CD4-positive, alpha-beta T cell treated with Interferon alpha-2 for 1 hour (primary cell): ENCODE measurements at regions not wholly inside any gene's neighbourhood (a gene's known extent, or its start where the extent isn't known, plus 50 kb on each side); places are given as distances from the start of the nearest gene placed in this dataset.

Experiments
- DNase-seq, 2 donors: peaks; one replicate each; pipeline ENCODE4 v3.0.0-alpha.2; 2020 to 2022

DNA sequence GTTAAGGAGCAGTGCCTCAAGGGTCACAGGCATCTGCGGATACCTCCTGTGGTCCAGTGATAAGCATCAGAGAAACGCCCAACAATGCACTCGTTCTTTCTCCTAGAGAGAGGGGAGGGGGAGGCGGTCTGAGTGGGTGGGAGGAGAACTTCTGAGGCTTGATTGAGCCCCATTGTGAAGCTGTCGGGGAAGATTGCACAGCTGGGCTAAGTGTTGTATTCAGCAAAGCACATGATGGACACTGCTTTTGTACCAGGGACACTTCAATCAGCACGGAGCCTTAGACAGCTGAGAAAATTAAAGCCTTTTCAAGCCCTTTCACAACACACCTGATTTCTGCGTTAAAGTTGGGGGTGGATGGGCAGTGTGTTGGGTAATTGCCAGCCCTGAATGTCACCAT is 230.3 kb upstream of the GHITM start:
- no peak for DNase-seq

DNA sequence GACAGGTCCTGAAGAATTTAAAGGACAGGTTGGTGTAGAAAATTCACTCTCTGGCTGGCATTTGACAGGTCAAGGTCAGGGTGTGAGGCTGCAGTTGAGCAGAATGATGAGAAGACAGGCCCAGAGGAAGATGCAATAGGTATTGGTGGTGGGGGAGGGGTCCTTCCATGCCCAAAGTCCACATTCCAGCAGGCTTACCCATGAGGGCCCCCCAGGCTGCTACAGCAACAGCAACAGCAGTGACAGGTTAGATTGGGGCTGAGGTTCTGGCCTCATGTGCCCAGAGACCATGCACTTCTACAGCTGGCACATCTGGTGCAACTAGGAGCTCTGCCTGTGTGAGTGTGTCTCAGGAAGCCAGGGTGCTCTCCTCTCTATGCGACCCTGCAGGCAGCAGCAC is 223.5 kb upstream of the GHITM start:
- no peak for DNase-seq

DNA sequence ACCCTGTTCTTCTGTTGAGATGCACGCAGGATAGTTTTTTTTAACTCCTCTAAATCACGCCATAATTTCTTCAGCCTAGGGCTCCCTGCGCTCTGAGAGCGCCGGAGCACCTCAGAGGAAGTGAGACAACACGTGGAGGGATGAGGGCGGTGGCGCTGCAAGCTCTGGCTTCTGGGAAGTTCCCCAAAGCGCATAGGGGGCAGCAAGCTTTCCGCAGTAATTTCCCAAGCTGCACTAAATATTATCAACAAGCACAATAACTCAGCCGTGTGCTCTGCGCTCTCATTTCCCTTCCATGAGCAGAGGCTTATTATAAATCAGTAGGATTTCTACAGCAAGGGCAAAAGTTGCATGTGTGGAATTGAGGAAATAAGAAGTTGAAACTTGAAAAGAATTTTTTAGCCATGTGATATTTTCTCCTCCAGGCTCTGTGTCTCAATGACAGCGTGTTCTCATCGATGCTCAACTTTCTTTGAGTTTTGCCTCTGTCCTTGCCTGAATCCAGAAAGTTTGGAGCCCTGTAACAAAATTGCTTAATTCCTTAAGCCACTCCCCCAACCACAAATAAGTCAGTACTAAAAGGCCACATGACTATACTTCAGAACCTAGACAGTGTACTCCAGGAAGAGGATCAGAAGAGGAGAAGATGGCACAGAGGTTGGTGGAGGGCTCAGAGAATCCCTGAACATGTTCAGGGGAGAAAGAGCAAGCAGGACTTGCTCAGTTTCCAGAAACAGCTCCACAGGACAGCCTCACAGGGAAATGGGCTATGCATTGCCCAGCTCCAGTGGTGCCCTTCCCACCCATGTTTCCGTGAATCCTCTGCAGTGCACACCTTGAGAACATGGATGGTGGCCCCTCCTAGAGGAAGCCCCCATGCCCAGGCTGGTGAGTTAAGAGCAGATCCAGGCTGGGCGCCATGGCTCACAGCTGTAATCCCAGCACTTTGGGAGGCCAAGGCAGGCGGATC is 221.5 kb upstream of the GHITM start:
- DNase-seq: no peak

DNA sequence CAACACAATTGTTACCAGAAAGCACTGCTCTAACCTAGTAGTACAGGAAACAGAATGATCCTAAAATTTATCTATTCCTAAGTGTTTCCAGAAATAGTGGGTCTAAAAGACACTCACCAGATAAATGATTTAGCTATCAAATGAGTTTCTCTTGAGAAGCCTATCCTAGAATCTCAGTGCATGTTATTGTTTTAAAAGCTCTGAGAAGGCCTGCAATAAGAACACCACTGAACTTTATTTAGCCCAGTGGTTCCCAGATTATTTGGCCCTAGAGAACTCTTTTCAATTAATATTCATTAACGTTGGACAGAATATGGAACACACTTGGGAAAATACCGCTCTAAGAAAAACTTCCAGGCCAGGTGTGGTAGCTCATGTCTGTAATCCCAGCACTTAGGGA is 220.1 kb upstream of the GHITM start:
- DNase-seq: no peak

DNA sequence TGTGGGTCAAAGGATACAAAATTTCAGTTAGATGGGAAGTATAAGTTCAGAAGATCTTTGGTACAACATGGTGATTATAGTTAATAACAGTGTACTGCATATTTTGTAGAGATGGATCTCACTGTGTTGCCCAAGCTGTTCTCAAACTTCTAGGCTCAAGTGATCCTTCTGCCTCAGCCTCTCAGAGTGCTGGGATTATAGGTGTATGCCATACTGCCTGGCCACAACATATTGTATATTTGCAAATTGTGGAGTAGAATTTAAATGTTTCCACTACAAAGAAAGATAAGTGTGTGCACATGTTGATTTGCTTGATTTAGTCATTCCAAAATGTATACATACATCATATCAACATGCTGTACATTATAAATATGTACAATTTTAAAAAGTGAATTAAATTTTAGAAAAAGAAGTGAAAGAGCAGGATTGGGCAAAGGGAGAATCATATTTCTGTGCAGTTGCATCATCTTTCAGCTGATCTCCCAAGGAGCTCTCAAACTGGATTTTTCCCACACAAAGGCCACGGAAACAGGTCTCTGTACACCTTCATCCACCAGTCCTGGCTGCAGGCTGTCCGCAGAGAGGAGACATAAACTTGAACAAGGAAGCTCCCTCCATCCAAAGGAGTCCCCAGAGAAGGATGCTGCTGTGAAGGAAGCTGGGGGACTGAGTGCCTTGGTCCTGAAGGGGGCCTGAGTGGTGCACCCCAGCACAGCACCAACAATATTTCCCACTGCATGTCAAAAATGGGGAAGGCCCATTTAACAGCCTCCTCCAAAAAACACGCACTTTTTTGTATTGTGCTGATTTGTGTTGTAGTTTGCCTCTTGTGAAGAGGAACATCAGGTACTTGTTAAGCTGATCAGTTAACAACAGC is 217.1 kb upstream of the GHITM start:
- DNase-seq: no peak

DNA sequence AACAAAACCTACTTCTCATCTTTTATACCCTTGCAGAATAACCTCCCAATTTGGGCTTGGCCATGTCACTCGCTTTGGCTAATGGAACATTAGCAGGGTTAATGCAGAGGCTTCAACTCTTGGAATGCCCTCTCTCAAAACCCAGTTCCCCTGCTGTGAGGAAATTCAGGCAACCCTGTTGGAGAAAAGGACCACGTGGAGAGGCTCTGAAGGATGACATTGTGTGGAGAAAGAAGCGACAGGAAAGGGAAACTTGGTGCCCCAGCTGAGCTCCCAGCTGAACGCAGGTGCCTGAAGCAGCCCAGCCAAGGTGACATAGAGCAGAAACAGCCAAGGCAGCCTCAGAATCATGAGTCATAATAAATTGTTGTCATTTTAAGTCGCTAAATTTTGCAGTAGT is 214.2 kb upstream of the GHITM start:
- no peak for DNase-seq

DNA sequence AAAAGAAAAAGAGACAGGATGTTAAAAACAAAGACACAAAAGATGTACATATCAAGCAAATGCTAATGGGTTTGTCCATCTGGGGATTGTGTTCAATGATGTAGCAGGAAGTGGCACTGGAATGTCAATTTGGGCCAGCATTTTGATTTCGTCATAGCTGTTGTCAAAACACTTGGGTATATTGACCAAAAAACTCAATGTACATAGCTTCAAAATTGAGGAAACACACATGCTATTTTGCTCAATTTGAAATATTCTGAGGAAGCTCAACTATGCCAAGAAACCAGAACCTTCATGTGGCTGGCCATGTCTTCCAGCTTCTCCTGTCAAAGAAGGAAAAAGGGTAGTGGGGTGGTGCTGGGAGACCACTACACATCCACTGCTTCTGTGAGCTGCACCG is 212.7 kb upstream of the GHITM start:
- DNase-seq: no peak

DNA sequence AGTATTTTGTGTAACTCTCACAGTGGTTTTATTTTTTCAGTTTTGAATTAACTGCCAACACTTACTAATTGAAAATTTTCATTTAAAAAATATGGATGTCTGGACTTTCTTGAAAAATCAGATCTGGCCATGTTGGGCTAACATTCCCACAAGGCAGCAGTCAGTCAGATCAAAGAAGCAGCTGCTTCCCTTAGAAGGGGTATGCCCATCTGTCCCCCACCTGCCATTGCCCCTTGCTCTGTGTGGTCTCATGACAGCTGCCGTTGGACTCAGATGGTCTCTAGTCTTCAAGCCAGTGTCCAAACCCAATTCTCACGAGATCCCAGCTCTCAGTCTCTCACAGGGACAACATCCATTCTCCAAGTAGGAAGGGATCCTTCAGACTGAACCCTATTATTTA is 212.1 kb upstream of the GHITM start:
- no peak for DNase-seq

DNA sequence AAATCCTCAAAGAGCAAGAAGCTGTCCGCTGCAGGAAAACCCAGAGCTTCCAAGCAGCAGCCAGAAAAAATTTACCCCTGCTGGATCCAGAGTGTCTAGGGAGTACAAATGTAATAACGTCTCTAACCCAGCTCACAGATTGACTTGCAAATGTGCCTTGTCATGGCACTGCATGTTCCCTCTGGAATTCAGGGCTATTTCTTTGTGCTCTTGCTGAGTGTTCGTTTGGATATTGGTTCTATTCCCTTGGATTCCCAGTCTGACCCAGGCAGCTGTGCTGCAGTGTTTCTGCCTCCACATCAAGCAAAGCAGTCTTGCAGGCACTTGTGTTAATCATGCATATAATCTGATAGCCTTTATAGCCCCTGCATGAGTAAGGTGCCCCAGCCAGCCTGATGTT is 209.9 kb upstream of the GHITM start:
- DNase-seq: no peak

DNA sequence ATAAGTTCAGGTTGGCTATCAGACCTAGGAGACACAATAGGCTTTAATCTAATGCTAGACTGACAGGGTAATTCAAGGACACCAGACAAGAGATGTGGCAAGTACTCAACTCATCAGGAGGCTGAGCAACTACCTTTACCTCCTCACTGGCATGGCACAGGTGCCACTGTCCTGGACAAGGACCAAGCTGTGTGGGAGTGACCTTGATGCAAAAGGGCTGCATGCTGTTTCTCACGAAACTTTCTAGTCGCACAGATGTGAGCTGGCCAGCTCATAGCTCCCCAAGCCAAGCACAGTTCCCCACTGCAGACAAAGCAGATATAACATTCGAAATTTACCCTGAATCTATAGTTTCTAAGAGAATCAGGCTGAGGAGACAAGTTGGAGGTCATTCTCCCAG is 207.6 kb upstream of the GHITM start:
- DNase-seq: no peak

DNA sequence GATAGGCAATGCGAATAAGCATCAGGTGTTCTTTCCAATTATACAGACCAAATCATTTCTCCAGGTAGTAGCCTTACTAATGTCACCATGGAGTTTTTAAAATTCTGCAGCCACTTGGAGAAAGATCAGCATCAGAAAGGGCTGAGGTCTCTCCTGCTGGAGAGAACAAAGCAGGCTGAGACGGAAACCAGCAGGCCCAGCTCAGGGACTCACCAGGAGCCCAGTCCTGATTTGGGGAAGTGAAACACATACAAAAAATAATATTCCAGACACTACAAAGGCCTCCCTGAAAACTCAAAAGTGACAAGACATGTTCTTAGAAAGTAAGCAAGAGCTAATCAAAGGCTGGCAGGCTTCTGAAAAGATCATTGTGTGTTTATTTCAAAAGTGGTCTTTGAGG is 207.1 kb upstream of the GHITM start:
- DNase-seq: no peak

DNA sequence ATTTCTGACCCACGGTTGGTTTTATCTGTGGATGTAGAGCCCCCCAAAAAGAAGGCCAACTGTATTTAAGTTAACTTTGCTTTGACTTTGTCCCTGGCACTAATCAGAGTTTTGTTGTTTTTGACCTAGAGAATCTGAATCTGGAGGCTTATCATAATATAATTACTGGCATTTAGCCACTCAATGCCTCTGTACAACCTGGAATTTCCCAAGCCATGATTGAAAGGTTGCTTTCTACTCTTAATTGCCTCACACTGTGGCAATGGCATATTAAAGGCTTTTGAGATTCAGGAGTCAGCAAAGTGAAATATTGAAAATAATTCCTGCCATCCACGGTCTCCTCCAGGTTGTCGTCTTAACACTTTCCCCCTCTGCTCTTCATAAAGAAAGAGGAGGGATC is 205.2 kb upstream of the GHITM start:
- no peak for DNase-seq

DNA sequence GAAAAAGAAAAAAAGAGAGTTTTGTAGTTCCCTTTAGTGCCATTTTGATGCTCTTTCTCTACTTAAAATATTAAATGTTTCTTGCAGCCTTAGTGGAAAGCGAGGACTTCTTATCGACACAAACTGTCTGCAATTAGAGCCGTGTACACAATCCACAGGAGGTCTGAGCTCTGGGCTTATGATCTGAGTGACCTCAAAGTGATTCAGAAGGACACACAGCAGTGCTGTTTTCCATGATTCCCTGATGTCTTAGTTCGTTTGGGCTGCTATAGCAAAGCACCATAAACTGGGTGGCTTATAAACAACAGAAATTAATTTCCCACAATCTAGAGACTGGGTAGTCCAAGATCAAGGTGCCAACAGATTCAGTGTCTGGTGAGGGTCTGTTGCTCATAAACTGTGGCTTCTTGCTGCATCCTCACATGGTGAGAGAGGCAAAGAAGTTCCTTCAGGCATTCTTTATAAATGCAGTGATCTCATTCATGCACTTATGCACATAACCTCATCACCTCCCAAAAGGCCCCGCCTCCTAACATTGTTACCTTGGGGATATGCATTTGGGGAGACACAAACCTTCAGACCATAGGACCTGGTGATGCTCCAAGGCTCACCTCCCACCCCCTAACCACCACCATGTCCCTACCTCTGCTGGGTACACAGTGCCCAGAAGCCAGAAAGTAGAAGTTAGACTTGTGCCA is 204.5 kb upstream of the GHITM start:
- DNase-seq: no peak

DNA sequence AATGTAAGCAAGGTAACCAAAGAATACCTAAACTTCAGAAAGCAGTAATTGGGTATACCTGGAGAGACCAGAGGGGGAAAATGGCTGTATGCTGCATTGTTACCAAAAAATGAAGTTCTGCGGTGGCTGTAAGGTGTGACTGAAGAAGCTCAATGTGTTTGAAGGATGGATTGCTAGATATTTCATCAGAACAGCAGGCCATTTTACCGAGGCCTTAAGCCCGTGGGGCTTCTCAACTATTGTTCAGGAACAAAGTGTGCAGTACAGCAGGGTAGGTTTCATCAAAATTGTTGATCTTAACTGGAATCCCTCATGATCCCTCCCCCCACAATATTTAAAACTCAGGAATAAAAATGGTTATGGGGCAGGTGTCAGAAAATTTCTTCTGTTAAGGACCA is 204.0 kb upstream of the GHITM start:
- no peak for DNase-seq

DNA sequence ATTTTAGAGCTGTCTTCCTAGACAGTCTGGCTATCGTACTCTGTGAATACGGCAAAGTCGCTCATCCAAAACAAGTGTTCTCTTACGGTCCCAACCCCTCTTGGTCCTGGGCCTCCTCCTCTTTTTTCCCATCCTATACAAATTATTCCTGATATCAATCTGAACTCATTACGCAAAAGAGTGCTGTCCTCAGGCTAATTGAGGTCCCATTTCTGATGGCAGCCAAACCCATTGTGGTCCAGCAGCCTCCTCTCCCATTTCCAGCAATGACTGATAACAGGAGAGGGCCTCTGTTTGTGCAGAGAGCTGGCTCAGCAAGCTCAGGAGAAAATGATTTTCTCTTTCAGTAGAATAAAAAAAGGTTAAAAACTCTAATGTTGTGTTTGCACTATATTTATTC is 203.4 kb upstream of the GHITM start:
- DNase-seq: no peak

DNA sequence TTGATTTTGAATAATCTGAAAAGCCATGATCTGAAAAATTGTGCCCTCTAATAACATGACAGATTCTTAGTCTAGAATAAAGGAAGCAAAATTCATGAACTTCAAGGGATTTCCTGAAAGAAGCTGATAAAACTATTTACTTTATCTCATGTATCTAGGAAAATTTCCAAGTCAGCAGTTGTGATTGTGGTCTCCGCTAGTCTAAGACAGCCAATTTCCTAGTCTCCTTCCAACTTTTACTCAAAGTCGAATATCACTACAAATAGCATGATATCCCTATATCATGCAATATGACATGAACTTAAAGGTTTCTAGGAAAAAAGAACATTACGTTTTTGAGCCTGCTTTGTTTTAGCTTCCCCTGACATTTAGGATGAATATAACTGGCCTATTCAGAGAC is 202.1 kb upstream of the GHITM start:
- no peak for DNase-seq

DNA sequence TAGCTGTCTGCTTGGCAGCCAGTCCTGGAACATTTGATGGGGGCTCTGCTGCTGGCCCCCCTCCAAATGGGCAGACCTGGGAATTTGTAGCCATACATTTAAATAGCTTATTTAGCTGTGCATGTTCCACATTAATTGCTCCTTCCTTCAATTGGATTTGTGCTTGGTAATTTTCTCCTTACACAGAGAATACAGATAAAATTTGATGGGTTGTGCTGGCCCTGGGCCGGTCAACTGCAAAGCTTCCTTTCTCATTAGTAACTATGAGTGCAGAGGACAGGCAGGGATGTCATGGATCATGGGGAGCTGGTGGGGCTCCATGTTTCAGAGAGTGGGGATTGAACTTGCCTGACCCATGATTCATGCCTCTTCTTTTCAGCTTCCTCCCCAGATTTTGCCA is 201.5 kb upstream of the GHITM start:
- no peak for DNase-seq

DNA sequence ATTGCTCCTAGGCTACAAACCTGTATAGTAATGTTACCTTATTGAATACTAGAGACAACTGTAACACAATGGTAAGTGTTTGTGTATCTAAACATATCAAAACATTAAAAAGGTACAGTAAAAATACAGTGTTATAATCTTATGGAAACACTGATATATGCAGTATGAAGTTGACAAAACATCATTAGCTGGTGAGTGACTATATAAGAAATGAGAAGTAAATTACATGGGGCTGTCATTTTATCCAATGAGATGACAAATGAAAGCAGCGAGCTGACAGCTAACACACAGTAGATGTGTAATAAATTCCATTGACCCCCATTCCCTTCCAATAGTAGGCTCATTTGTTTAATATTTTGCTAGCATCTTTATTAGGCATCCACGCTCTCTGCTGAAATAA is 198.1 kb upstream of the GHITM start:
- no peak for DNase-seq

DNA sequence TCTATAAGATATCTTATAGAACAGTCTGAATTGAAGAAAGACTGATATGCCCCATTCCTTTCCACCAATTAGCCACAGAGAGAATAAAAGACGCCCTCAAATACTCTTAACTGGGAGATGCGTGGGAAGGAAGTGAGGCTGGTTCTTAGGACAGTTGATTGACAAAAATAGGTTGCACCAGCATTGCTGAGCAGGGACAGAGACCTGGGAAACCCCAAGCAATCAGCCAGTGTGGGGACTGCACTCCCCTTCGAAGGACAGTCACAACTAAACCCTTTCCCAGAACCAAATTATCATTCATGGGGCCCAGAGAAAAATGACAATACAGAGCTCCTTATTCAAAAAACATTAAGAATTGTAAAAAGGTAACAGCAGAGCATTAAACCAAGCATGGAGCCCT is 196.9 kb upstream of the GHITM start:
- DNase-seq: no peak

DNA sequence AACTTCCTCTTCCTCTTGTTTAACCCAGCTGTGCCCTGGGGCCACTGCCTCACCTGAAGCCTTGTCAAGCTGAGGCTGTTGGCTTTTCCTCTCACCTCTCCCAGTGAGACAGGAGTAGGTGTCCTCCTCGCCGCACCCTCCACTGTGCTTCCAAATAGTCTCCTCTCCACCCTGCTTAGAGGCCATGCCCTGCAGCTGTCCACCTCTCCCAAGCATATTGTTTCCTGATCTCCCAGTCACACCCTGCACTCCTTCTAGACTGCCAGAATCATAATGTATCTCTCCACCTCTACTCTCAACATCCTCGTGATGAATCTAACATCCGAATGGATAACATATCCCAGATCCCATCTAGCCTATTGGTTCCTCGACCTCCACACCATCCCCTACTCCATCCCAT is 196.3 kb upstream of the GHITM start:
- no peak for DNase-seq

DNA sequence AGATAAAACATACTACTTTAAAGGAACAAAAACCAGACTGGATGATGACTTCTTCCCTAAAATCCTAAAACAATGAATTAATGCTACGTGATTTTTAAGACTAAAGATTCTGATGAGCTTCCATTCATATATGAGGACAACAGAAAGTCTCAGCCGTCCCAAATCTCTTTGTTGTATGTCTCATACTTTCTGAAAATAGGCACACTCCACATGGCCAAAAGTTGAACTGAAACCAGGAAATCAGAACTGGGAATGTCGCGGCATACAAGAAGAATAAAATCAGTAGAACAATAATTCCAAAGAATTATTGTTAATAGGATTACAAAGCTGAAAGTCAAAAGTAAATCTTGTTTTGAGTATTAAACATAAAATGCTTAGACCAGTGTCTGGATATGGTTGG is 195.4 kb upstream of the GHITM start:
- DNase-seq: no peak

DNA sequence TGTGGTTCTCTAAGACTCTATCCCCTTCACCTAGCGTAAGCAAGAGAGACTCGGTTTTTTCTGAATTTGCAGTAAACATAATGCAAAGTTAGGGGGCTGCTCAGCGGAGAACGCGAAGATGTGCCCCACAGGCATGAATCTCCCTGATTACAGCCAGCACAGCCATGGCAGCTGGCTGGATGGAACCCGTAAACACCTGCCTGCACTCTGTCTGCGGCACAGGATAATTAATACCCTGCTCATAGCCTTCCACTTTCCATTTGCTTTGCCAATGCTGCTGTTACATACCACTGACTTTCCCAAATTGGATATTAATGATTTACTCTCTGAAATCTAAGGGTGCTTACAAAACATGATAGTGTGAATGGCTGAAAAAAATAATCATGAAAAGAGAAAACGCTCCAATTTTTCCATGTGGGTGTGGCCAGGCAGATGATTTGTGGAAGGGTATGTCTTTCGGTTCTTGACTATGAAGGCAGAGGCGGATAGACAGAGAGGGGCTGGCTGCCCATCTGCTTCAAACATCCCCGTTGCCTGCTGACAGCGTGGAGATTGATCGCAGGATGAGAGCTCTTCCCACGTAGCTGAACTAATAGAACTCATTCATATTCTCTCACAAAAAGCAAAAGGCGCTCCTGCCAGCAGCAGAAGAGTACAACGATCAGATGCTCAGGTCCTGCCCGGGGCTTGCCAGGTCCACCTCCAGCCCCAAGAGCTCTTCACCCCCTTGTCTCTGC is 193.2 kb upstream of the GHITM start:
- no peak for DNase-seq

DNA sequence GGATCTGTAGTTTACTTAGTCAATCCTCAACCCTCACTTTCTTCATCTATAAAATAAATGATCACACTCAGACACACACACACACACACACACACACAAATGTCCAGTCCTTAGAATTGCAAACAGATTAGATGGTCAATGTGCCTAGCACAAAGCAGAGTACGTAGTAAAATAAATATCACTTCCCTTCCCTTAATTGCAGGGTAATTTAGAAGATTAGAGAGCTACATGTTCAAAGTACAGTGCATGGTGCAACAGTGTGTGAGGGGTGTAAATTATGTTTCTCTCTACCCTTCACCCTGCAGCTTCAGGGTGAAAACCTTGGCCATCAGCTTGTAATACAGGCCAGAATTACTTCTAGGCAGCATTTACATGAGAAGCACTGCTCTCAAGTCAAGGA is 187.0 kb upstream of the GHITM start:
- DNase-seq: no peak
